OCI-LY1 (cell line): ENCODE measurements at regions not wholly inside any gene's neighbourhood (a gene's known extent, or its start where the extent isn't known, plus 50 kb on each side); places are given as distances from the start of the nearest gene placed in this dataset.

Experiments used
- EZH2 ChIP-seq: fragments of 200-600 bp; sonication (generic), shearing (Covaris generic); IDR thresholded peaks from 2 replicates; pipeline ENCODE4 v1.8.0; 2017; ENCODE audit warnings: borderline replicate concordance, mixed run types, mild to moderate bottlenecking, antibody characterized with exemption, low read length, moderate library complexity, mixed read lengths
- TF ChIP-seq, protein P1 (sequence below): fragments of 200-600 bp; sonication (generic), shearing (Covaris generic); IDR thresholded peaks from 2 replicates; pipeline ENCODE4 v1.5.1; 2017; ENCODE audit warnings: mild to moderate bottlenecking, antibody characterized with exemption, low read length, moderate library complexity, mixed read lengths

DNA sequence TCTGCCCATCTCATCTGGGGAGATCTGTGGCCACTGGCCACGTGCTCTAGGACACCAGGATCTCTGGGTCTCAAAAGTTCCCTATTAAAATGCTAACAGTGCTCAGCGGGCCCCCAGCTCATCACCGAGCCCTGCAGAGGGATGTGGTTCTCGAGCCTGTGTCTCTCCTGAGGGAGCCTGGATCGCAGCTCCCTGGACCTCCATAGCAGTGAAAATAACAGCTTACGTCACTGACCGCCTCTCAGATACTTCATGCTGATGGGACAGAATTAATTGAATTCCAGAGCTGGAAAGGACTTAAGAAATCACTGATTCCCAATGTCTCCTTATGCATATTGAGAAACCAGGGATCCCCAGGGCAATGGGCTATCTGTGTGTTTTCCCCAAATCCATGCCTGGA, 90.0 kb downstream of the GALR1 start:
- TF ChIP-seq, protein P1, sequence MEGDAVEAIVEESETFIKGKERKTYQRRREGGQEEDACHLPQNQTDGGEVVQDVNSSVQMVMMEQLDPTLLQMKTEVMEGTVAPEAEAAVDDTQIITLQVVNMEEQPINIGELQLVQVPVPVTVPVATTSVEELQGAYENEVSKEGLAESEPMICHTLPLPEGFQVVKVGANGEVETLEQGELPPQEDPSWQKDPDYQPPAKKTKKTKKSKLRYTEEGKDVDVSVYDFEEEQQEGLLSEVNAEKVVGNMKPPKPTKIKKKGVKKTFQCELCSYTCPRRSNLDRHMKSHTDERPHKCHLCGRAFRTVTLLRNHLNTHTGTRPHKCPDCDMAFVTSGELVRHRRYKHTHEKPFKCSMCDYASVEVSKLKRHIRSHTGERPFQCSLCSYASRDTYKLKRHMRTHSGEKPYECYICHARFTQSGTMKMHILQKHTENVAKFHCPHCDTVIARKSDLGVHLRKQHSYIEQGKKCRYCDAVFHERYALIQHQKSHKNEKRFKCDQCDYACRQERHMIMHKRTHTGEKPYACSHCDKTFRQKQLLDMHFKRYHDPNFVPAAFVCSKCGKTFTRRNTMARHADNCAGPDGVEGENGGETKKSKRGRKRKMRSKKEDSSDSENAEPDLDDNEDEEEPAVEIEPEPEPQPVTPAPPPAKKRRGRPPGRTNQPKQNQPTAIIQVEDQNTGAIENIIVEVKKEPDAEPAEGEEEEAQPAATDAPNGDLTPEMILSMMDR = no peak
- TF ChIP-seq EZH2 = no peak
